Prostate gland (tissue), 2 donors: ENCODE measurements at regions not wholly inside any gene's neighbourhood (a gene's known extent, or its start where the extent isn't known, plus 50 kb on each side); places are given as distances from the start of the nearest gene placed in this dataset.

ENCODE experiments used
- POLR2AphosphoS5 ChIP-seq: sonication (generic); formaldehyde crosslinking; IDR thresholded peaks from one replicate; pipeline ENCODE4 v1.6.1; 2017; ENCODE audit warnings: antibody characterized with exemption
- TF ChIP-seq, protein P1 (sequence below), 4 experiments: fragments of 200-600 bp in 2 of 4; fragments of 450-650 bp in 2 of 4; sonication (generic) in 2 of 4; IDR thresholded peaks; 1 replicate in 3 of 4; 2 replicates in 1 of 4; pipeline ENCODE4 v1.5.1; 2016 to 2019; ENCODE audit warnings: antibody characterized with exemption in 4 of 4, mild to moderate bottlenecking in 2 of 4, moderate library complexity in 2 of 4

DNA sequence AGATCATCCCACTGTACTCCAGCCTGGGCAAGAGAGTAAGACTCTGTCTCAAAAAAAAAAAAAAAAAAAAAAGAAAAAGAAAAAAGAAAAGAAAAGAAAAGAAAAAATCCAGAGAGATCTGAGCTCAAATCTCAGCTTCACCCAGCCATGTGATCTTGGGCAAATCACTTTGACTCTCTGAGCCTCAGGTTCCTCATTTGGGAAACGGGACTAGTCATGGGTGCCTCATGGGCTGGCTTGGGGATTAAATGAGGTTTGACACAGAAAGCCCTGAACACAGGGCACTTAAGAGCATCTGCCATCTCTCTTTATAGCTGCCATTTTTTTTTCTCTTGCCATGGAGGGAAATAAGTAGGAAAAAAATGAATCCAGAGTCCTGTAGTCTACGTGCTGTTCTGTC, 86.2 kb upstream of the MYL2 start:
- TF ChIP-seq, protein P1, sequence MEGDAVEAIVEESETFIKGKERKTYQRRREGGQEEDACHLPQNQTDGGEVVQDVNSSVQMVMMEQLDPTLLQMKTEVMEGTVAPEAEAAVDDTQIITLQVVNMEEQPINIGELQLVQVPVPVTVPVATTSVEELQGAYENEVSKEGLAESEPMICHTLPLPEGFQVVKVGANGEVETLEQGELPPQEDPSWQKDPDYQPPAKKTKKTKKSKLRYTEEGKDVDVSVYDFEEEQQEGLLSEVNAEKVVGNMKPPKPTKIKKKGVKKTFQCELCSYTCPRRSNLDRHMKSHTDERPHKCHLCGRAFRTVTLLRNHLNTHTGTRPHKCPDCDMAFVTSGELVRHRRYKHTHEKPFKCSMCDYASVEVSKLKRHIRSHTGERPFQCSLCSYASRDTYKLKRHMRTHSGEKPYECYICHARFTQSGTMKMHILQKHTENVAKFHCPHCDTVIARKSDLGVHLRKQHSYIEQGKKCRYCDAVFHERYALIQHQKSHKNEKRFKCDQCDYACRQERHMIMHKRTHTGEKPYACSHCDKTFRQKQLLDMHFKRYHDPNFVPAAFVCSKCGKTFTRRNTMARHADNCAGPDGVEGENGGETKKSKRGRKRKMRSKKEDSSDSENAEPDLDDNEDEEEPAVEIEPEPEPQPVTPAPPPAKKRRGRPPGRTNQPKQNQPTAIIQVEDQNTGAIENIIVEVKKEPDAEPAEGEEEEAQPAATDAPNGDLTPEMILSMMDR (IDR thresholded peaks at IDR 0.05) = no peak
- no peak for TF ChIP-seq POLR2AphosphoS5
